ENCODE measurements at regions not wholly inside any gene's neighbourhood (a gene's known extent, or its start where the extent isn't known, plus 50 kb on each side); places are given as distances from the start of the nearest gene placed in this dataset.

DNA sequence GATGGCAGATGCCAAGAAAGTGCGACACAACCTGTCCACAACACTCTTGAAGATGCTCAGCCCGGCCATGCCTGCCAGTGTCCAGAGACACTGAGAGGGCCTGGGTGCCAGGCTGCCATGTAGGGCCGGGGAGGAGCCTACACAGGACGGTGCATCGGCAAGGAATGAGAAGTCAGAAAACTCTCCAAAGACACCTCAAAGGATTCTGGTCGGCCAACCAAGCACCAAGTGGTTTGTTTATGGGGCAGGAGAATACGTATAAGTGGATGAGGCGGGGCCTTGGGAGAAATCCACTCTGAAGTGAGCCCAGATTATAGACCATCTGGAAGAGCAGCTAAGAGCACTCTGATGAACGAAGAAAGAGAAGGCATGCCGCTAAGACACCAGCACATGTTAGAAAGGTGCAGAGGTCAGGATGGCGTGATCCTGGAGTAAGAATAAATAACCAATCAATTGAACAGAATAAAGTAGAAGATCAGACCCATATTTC lies 120.7 kb upstream of the FOXQ1 start:
- Histone ChIP-seq H3K27ac (ENCODE audit: low read length) (no peak overlapping the region), H3K9me3 (peaks cover 2% of the 10 kb centered on the region), H3K27me3 (replicated peaks in 1 of 2; ENCODE audit: control insufficient read depth in 2 of 2, extremely low read depth in 1 of 2, insufficient read depth in 2 of 2, low read length in 1 of 2) (peaks cover 2 to 6% of the 10 kb centered on the region in 2 experiments), H3K4me3 (ENCODE audit: control insufficient read depth in 1 of 2, extremely low read depth in 1 of 2, low read length in 1 of 2) (no peak overlapping the region), H3K4me1 (ENCODE audit: control insufficient read depth in 1 of 2, extremely low read depth in 1 of 2, insufficient read depth in 2 of 2, low read length in 2 of 2) (no peaks in the 10 kb centered on the region), H3K36me3 (ENCODE audit: control insufficient read depth in 2 of 2, extremely low read depth in 1 of 2, insufficient read depth in 1 of 2, low read length in 1 of 2) (no peaks in the 10 kb centered on the region)
- no peak overlapping the region for H3K4me3 Mint-ChIP-seq
- no peak for DNase-seq
- no peaks in the 10 kb centered on the region for H3K4me1 Mint-ChIP-seq
- peaks cover 9 to 12% of the 10 kb centered on the region in 2 donors for H3K27me3 Mint-ChIP-seq
- ChIA-PET POLR2A (no interaction called here), CTCF (no interaction called here)
- WGBS (ENCODE audit: insufficient coverage): 94% methylated on average over 5 of the region's 11 CpGs
- no peak overlapping the region for H3K27ac Mint-ChIP-seq
- no peaks in the 10 kb centered on the region for H3K36me3 Mint-ChIP-seq
- H3K9me3 Mint-ChIP-seq: peaks cover 6 to 14% (median 11%) of the 10 kb centered on the region in 3 donors
- ATAC-seq (replicated peaks in 1 of 4): no peak

GRCh38 chr6:1190366-1190765 lies 121.5 kb upstream of the FOXQ1 start:
- no peaks in the 10 kb centered on the region for H3K36me3 Mint-ChIP-seq
- Histone ChIP-seq H3K4me1 (ENCODE audit: control insufficient read depth in 1 of 2, extremely low read depth in 1 of 2, insufficient read depth in 2 of 2, low read length in 2 of 2) (no peaks in the 10 kb centered on the region), H3K27ac (ENCODE audit: low read length) (no peak overlapping the region), H3K9me3 (peaks cover 2% of the 10 kb centered on the region), H3K36me3 (ENCODE audit: control insufficient read depth in 2 of 2, extremely low read depth in 1 of 2, insufficient read depth in 1 of 2, low read length in 1 of 2) (no peaks in the 10 kb centered on the region), H3K4me3 (ENCODE audit: control insufficient read depth in 1 of 2, extremely low read depth in 1 of 2, low read length in 1 of 2) (no peak overlapping the region), H3K27me3 (replicated peaks in 1 of 2; ENCODE audit: control insufficient read depth in 2 of 2, extremely low read depth in 1 of 2, insufficient read depth in 2 of 2, low read length in 1 of 2) (peaks cover 2 to 6% of the 10 kb centered on the region in 2 experiments)
- POLR2A ChIA-PET: no interaction called here
- 54% methylated on average over 3 of the region's 5 CpGs for WGBS (ENCODE audit: insufficient coverage)
- H3K9me3 Mint-ChIP-seq: peaks cover 4 to 9% (median 6%) of the 10 kb centered on the region in 3 donors
- no peak overlapping the region for H3K27ac Mint-ChIP-seq
- H3K4me3 Mint-ChIP-seq: no peak overlapping the region
- CTCF ChIA-PET: no interaction called here
- peaks cover 4 to 12% of the 10 kb centered on the region in 2 donors for H3K27me3 Mint-ChIP-seq
- H3K4me1 Mint-ChIP-seq: no peaks in the 10 kb centered on the region
- DNase-seq (no peak), ATAC-seq (replicated peaks in 1 of 4) (no peak)

DNA sequence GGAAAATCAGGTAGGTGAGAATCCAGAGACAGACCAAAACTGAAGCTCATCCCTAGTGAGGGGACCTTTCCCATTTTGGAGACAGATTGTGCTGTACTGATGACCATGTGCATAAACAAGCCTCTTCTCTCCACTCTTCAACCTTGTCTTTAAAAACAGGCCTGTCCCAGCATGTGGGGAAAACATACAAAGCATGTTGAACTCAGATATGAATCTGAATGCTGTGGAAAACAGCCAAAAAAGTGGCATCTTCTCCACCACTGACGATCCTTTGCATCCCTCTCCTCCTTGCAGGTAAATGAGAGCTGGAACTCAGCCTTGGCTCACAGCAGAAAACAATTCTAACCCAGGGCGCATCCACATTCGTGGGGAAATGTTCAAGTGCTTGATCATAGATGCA lies 123.7 kb upstream of the FOXQ1 start:
- no peak overlapping the region for H3K4me3 Mint-ChIP-seq
- no peak overlapping the region for H3K4me3 ChIP-seq (ENCODE audit: control insufficient read depth in 1 of 2, extremely low read depth in 1 of 2, low read length in 1 of 2)
- no peaks in the 10 kb centered on the region for H3K9me3 ChIP-seq
- H3K27me3 ChIP-seq (replicated peaks in 1 of 2; ENCODE audit: control insufficient read depth in 2 of 2, extremely low read depth in 1 of 2, insufficient read depth in 2 of 2, low read length in 1 of 2): peaks cover 5 to 6% of the 10 kb centered on the region in 2 experiments
- DNase-seq (no peak), ATAC-seq (replicated peaks in 1 of 4) (no peak)
- ChIA-PET CTCF (no interaction called here), POLR2A (no interaction called here)
- no peak overlapping the region for H3K27ac Mint-ChIP-seq
- no peaks in the 10 kb centered on the region for H3K4me1 Mint-ChIP-seq
- H3K9me3 Mint-ChIP-seq: peaks cover 0 to under 1% (median 0%) of the 10 kb centered on the region in 3 donors
- no peak overlapping the region for H3K27ac ChIP-seq (ENCODE audit: low read length)
- WGBS (ENCODE audit: insufficient coverage): no CpG with 5 or more reads among the region's 3 CpGs
- H3K4me1 ChIP-seq (ENCODE audit: control insufficient read depth in 1 of 2, extremely low read depth in 1 of 2, insufficient read depth in 2 of 2, low read length in 2 of 2): no peaks in the 10 kb centered on the region
- no peaks in the 10 kb centered on the region for H3K36me3 ChIP-seq (ENCODE audit: control insufficient read depth in 2 of 2, extremely low read depth in 1 of 2, insufficient read depth in 1 of 2, low read length in 1 of 2)
- H3K36me3 Mint-ChIP-seq: no peaks in the 10 kb centered on the region
- H3K27me3 Mint-ChIP-seq: peaks cover 1 to 12% of the 10 kb centered on the region in 2 donors

- Histone ChIP-seq H3K27me3 (replicated peaks in 1 of 2; ENCODE audit: control insufficient read depth in 2 of 2, extremely low read depth in 1 of 2, insufficient read depth in 2 of 2, low read length in 1 of 2) (peaks cover 5 to 6% of the 10 kb centered on the region in 2 experiments), H3K4me3 (ENCODE audit: control insufficient read depth in 1 of 2, extremely low read depth in 1 of 2, low read length in 1 of 2) (no peak overlapping the region), H3K9me3 (no peaks in the 10 kb centered on the region), H3K4me1 (ENCODE audit: control insufficient read depth in 1 of 2, extremely low read depth in 1 of 2, insufficient read depth in 2 of 2, low read length in 2 of 2) (no peaks in the 10 kb centered on the region), H3K27ac (ENCODE audit: low read length) (no peak overlapping the region), H3K36me3 (ENCODE audit: control insufficient read depth in 2 of 2, extremely low read depth in 1 of 2, insufficient read depth in 1 of 2, low read length in 1 of 2) (no peaks in the 10 kb centered on the region)
- Mint-ChIP-seq H3K4me3 (no peak overlapping the region), H3K4me1 (no peaks in the 10 kb centered on the region), H3K36me3 (no peaks in the 10 kb centered on the region), H3K27ac (no peak overlapping the region), H3K9me3 (no peaks in the 10 kb centered on the region), H3K27me3 (peaks cover 5 to 16% of the 10 kb centered on the region in 2 donors)
- DNase-seq: no peak
- ATAC-seq (replicated peaks in 1 of 4): no peak
- CTCF ChIA-PET: no interaction called here
- WGBS (ENCODE audit: insufficient coverage): 67% methylated on average over 1 of the region's 7 CpGs
- POLR2A ChIA-PET: no interaction called here
Observed at GRCh38 chr6:1187293-1188131, 124.4 kb upstream of the FOXQ1 start.

DNA sequence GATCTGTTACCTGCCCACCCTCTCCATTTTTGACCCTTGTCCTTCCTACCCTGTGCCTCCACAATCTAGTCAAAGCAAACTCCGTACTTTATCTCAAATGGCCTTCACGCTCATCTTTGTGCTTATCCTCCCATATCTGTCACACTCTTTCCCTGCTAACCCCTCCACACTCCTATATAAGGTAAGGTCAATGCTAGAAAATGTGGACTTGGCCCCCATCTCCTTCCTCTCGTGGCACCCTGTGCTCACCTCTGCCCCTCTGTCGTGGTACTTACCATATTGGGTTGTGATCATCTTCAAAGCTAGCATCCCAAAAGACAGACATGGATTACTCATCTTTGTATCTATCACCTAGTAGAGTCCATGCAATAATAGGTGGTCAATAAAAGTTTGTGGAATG lies 127.6 kb upstream of the FOXQ1 start:
- H3K9me3 Mint-ChIP-seq: no peaks in the 10 kb centered on the region
- ChIA-PET POLR2A (no interaction called here), CTCF (no interaction called here)
- H3K27ac Mint-ChIP-seq: no peak overlapping the region
- Histone ChIP-seq H3K4me1 (ENCODE audit: control insufficient read depth in 1 of 2, extremely low read depth in 1 of 2, insufficient read depth in 2 of 2, low read length in 2 of 2) (no peaks in the 10 kb centered on the region), H3K27ac (ENCODE audit: low read length) (no peak overlapping the region), H3K27me3 (replicated peaks in 1 of 2; ENCODE audit: control insufficient read depth in 2 of 2, extremely low read depth in 1 of 2, insufficient read depth in 2 of 2, low read length in 1 of 2) (peaks cover 0 to 5% of the 10 kb centered on the region in 2 experiments), H3K4me3 (ENCODE audit: control insufficient read depth in 1 of 2, extremely low read depth in 1 of 2, low read length in 1 of 2) (no peak overlapping the region), H3K36me3 (ENCODE audit: control insufficient read depth in 2 of 2, extremely low read depth in 1 of 2, insufficient read depth in 1 of 2, low read length in 1 of 2) (no peaks in the 10 kb centered on the region), H3K9me3 (no peaks in the 10 kb centered on the region)
- H3K36me3 Mint-ChIP-seq: no peaks in the 10 kb centered on the region
- H3K4me3 Mint-ChIP-seq: no peak overlapping the region
- H3K27me3 Mint-ChIP-seq: peaks cover 6 to 9% of the 10 kb centered on the region in 2 donors
- no peak for DNase-seq
- WGBS (ENCODE audit: insufficient coverage): no CpG with 5 or more reads among the region's 4 CpGs
- no peaks in the 10 kb centered on the region for H3K4me1 Mint-ChIP-seq
- ATAC-seq (replicated peaks in 1 of 4): no peak

- Histone ChIP-seq H3K27me3 (replicated peaks in 1 of 2; ENCODE audit: control insufficient read depth in 2 of 2, extremely low read depth in 1 of 2, insufficient read depth in 2 of 2, low read length in 1 of 2) (peaks cover 3 to 5% of the 10 kb centered on the region in 2 experiments), H3K9me3 (no peaks in the 10 kb centered on the region), H3K27ac (ENCODE audit: low read length) (no peak overlapping the region), H3K4me3 (ENCODE audit: control insufficient read depth in 1 of 2, extremely low read depth in 1 of 2, low read length in 1 of 2) (no peak overlapping the region), H3K36me3 (ENCODE audit: control insufficient read depth in 2 of 2, extremely low read depth in 1 of 2, insufficient read depth in 1 of 2, low read length in 1 of 2) (no peaks in the 10 kb centered on the region), H3K4me1 (ENCODE audit: control insufficient read depth in 1 of 2, extremely low read depth in 1 of 2, insufficient read depth in 2 of 2, low read length in 2 of 2) (no peaks in the 10 kb centered on the region)
- no peaks in the 10 kb centered on the region for H3K36me3 Mint-ChIP-seq
- DNase-seq (no peak), ATAC-seq (replicated peaks in 1 of 4) (no peak)
- no peak overlapping the region for H3K27ac Mint-ChIP-seq
- H3K4me3 Mint-ChIP-seq: no peak overlapping the region
- POLR2A ChIA-PET: no interaction called here
- H3K4me1 Mint-ChIP-seq: no peaks in the 10 kb centered on the region
- no peaks in the 10 kb centered on the region for H3K9me3 Mint-ChIP-seq
- 81% methylated on average over 7 of the region's 13 CpGs for WGBS (ENCODE audit: insufficient coverage)
- peaks cover 9 to 10% of the 10 kb centered on the region in 2 donors for H3K27me3 Mint-ChIP-seq
- CTCF ChIA-PET: interaction anchor here in 1 of 2 donors (0.5 kb wide), 1 partner anchor 50 kb away, joined by 3 read pairs; no protein-coding TSS in a partner anchor
Observed at GRCh38 chr6:1182722-1183521, 129.0 kb upstream of the FOXQ1 start.
